Keratinocyte (primary cell): ENCODE measurements at regions not wholly inside any gene's neighbourhood (a gene's known extent, or its start where the extent isn't known, plus 50 kb on each side); places are given as distances from the start of the nearest gene placed in this dataset.

Experiments used
- EZH2 ChIP-seq: IDR thresholded peaks from one replicate; pipeline ENCODE4 v1.6.1; 2012; ENCODE audit warnings: inconsistent platforms, mild to moderate bottlenecking, low read length, moderate library complexity
- TF ChIP-seq, protein P1 (sequence below), 3 experiments: IDR thresholded peaks in 1 of 3; conservative IDR thresholded peaks in 1 of 3; optimal IDR thresholded peaks in 1 of 3; 2 replicates in 2 of 3; 3 replicates in 1 of 3; pipeline versions ENCODE3 to v1.5.1; 2011; ENCODE audit warnings: low read length in 3 of 3, mild to moderate bottlenecking in 3 of 3, moderate library complexity in 2 of 3, control low read depth in 1 of 3, inconsistent platforms in 1 of 3; ENCODE audit not compliant: insufficient read depth in 2 of 3; ENCODE audit errors: extremely low read depth in 1 of 3

DNA sequence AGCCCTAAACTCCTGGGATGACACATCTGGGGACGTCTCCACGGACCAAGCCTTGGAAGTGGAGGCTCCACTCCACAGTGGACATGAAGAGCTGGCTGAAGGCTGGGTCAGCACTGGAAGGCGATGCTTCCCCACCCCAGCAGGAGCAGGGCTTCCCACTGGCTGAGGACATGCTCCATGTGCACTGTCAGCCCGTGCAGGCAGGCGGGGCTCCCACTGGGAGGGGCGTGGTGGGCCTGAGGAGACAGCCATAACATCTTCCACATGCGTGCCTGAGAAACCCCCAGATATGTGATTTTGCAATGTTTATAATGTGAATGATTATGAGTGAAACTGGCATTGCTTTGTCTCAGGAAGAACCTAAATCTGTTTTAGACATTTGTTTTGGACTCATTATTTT, 231.3 kb downstream of the KLF13 start:
- TF ChIP-seq, protein P1, sequence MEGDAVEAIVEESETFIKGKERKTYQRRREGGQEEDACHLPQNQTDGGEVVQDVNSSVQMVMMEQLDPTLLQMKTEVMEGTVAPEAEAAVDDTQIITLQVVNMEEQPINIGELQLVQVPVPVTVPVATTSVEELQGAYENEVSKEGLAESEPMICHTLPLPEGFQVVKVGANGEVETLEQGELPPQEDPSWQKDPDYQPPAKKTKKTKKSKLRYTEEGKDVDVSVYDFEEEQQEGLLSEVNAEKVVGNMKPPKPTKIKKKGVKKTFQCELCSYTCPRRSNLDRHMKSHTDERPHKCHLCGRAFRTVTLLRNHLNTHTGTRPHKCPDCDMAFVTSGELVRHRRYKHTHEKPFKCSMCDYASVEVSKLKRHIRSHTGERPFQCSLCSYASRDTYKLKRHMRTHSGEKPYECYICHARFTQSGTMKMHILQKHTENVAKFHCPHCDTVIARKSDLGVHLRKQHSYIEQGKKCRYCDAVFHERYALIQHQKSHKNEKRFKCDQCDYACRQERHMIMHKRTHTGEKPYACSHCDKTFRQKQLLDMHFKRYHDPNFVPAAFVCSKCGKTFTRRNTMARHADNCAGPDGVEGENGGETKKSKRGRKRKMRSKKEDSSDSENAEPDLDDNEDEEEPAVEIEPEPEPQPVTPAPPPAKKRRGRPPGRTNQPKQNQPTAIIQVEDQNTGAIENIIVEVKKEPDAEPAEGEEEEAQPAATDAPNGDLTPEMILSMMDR (optimal IDR thresholded peaks at IDR 0.05 in 1 of 3, IDR thresholded peaks at IDR 0.05 in 1 of 3, conservative IDR thresholded peaks at IDR 0.05 in 1 of 3; ENCODE audit: extremely low read depth in 1 of 3, insufficient read depth in 2 of 3, low read length in 3 of 3): no peak
- TF ChIP-seq EZH2: no peak
